Gastroesophageal sphincter (tissue), 4 donors: ENCODE measurements at regions not wholly inside any gene's neighbourhood (a gene's known extent, or its start where the extent isn't known, plus 50 kb on each side); places are given as distances from the start of the nearest gene placed in this dataset.

Experiments used
- ATAC-seq: fragments of 150-250 bp; one replicate; pipeline ENCODE4 v1.9.1; 2016; ENCODE audit warnings: mild to moderate bottlenecking, moderate library complexity
- H3K27ac ChIP-seq, 4 donors: fragments of 200-600 bp; sonication (generic) in 3 of 4; 1 replicate in 3 of 4; 2 replicates in 1 of 4; pipeline ENCODE4 v1.5.1; 2016 to 2019
- H3K27me3 ChIP-seq: fragments of 200-600 bp; sonication (generic); one replicate; pipeline ENCODE4 v1.5.1; 2019
- H3K36me3 ChIP-seq, 2 donors: fragments of 200-600 bp; sonication (generic); one replicate each; pipeline ENCODE4 v1.5.1; 2019; ENCODE audit warnings: control low read depth in 1 of 2
- H3K4me1 ChIP-seq, 3 donors: fragments of 200-600 bp; sonication (generic); 1 replicate in 2 of 3; 2 replicates in 1 of 3; pipeline ENCODE4 v1.5.1; 2016 to 2019; ENCODE audit warnings: control low read depth in 2 of 3
- H3K4me3 ChIP-seq, 2 donors: fragments of 200-600 bp; sonication (generic); one replicate each; pipeline ENCODE4 v1.5.1; 2019; ENCODE audit warnings: mild to moderate bottlenecking in 1 of 2, moderate library complexity in 1 of 2
- H3K9me3 ChIP-seq, 3 donors: fragments of 200-600 bp; sonication (generic); one replicate each; pipeline ENCODE4 v1.5.1; 2017 to 2019; ENCODE audit warnings: control low read depth in 2 of 3
- CTCF ChIP-seq, 4 experiments: fragments of 200-600 bp in 2 of 4; fragments of 450-650 bp in 2 of 4; sonication (generic) in 1 of 4; IDR thresholded peaks; one replicate each; pipeline ENCODE4 v1.5.1; 2017 to 2019; ENCODE audit warnings: antibody characterized with exemption in 4 of 4, mild to moderate bottlenecking in 2 of 4, moderate library complexity in 2 of 4
- EP300 ChIP-seq: sonication (generic); formaldehyde crosslinking; IDR thresholded peaks from one replicate; pipeline ENCODE4 v1.6.1; 2017; ENCODE audit warnings: antibody characterized with exemption, mild to moderate bottlenecking
- POLR2A ChIP-seq, 2 donors: fragments of 450-650 bp; IDR thresholded peaks; one replicate each; pipeline ENCODE4 v1.6.1; 2017; ENCODE audit warnings: antibody characterized with exemption in 2 of 2, mild to moderate bottlenecking in 2 of 2, moderate library complexity in 1 of 2
- POLR2AphosphoS5 ChIP-seq: sonication (generic); formaldehyde crosslinking; IDR thresholded peaks from one replicate; pipeline ENCODE4 v1.6.1; 2017; ENCODE audit warnings: antibody characterized with exemption
- WGBS, 2 donors: methylation state at CpG; one replicate each; pipeline ENCODE4 v1.1.5; 2018; ENCODE audit warnings: low coverage in 1 of 2; 5-methylcytosine and 5-hydroxymethylcytosine counted together

GRCh38 chr3:94965867-94966475 lies 903.1 kb downstream of the NSUN3 start:
- H3K27ac ChIP-seq, result no peak overlapping the region
- H3K36me3 ChIP-seq, result no peaks in the 10 kb centered on the region
- 58 to 83% methylated on average over 2 of the region's 2 CpGs for WGBS, 2 donors
- no peaks in the 10 kb centered on the region for H3K9me3 ChIP-seq
- TF ChIP-seq CTCF (IDR thresholded peaks at IDR 0.05) (no peak), POLR2AphosphoS5 (no peak), POLR2A (IDR thresholded peaks at IDR 0.05) (no peak), EP300 (no peak)
- H3K27me3 ChIP-seq, result no peaks in the 10 kb centered on the region
- H3K4me1 ChIP-seq, result peaks cover 0 to 6% (median 0%) of the 10 kb centered on the region in 3 donors
- no peak for ATAC-seq
- H3K4me3 ChIP-seq, result no peak overlapping the region

GRCh38 chr3:94967196-94967595 lies 904.3 kb downstream of the NSUN3 start:
- H3K36me3 ChIP-seq, result no peaks in the 10 kb centered on the region
- 15 to 16% methylated on average over 2 of the region's 2 CpGs for WGBS, 2 donors
- no peak overlapping the region for H3K4me3 ChIP-seq
- H3K27me3 ChIP-seq, result no peaks in the 10 kb centered on the region
- TF ChIP-seq POLR2AphosphoS5, result no peak
- no peak for TF ChIP-seq EP300
- no peak for TF ChIP-seq POLR2A (IDR thresholded peaks at IDR 0.05)
- no peak for TF ChIP-seq CTCF (IDR thresholded peaks at IDR 0.05)
- peaks cover 0 to 6% (median 0%) of the 10 kb centered on the region in 3 donors for H3K4me1 ChIP-seq
- ATAC-seq, result no peak
- H3K9me3 ChIP-seq, result no peaks in the 10 kb centered on the region
- H3K27ac ChIP-seq, result no peak overlapping the region

- H3K4me1 ChIP-seq, result peaks cover 0 to 6% (median 0%) of the 10 kb centered on the region in 3 donors
- H3K27ac ChIP-seq, result no peak overlapping the region
- no peak for ATAC-seq
Measured at GRCh38 chr3:94968519-94968918, 905.7 kb downstream of the NSUN3 start.

GRCh38 chr3:94972066-94972465 lies 909.2 kb downstream of the NSUN3 start:
- H3K27me3 ChIP-seq, result no peaks in the 10 kb centered on the region
- no peak for ATAC-seq
- peaks cover 0 to 4% (median 0%) of the 10 kb centered on the region in 3 donors for H3K9me3 ChIP-seq
- no peaks in the 10 kb centered on the region for H3K36me3 ChIP-seq
- H3K27ac ChIP-seq, result no peak overlapping the region
- H3K4me1 ChIP-seq, result peaks cover 0 to 6% (median 0%) of the 10 kb centered on the region in 3 donors
- TF ChIP-seq EP300 (no peak), CTCF (IDR thresholded peaks at IDR 0.05) (no peak), POLR2AphosphoS5 (no peak), POLR2A (IDR thresholded peaks at IDR 0.05) (no peak)
- WGBS, 2 donors, result 83% methylated on average over 1 of the region's 1 CpG; no CpG with 5 or more reads in 1 of the 2 donors
- H3K4me3 ChIP-seq, result no peak overlapping the region

More at GRCh38 chr3:94968519-94968918, 905.7 kb downstream of the NSUN3 start:
- no peaks in the 10 kb centered on the region for H3K27me3 ChIP-seq
- no peaks in the 10 kb centered on the region for H3K9me3 ChIP-seq
- WGBS, 2 donors, result 47 to 71% methylated on average over 1 of the region's 1 CpG
- H3K4me3 ChIP-seq, result no peak overlapping the region
- H3K36me3 ChIP-seq, result no peaks in the 10 kb centered on the region
- TF ChIP-seq CTCF (IDR thresholded peaks at IDR 0.05) (no peak), POLR2AphosphoS5 (no peak), EP300 (no peak), POLR2A (IDR thresholded peaks at IDR 0.05) (no peak)

GRCh38 chr3:94978084-94978483 lies 915.2 kb downstream of the NSUN3 start:
- 83% methylated on average over 1 of the region's 1 CpG; no CpG with 5 or more reads in 1 of the 2 donors for WGBS, 2 donors
- H3K4me3 ChIP-seq, result no peak overlapping the region

More at GRCh38 chr3:94978084-94978483, 915.2 kb downstream of the NSUN3 start:
- H3K27ac ChIP-seq, result no peak overlapping the region
- peaks cover 0 to 4% (median 0%) of the 10 kb centered on the region in 3 donors for H3K9me3 ChIP-seq
- no peaks in the 10 kb centered on the region for H3K4me1 ChIP-seq
- no peaks in the 10 kb centered on the region for H3K27me3 ChIP-seq
- no peak for ATAC-seq
- no peaks in the 10 kb centered on the region for H3K36me3 ChIP-seq
- TF ChIP-seq POLR2AphosphoS5 (no peak), CTCF (IDR thresholded peaks at IDR 0.05) (no peak), EP300 (no peak), POLR2A (IDR thresholded peaks at IDR 0.05) (no peak)
